CD4-positive, alpha-beta T cell treated with Interleukin-10 for 1 hour (primary cell): ENCODE measurements at regions not wholly inside any gene's neighbourhood (a gene's known extent, or its start where the extent isn't known, plus 50 kb on each side); places are given as distances from the start of the nearest gene placed in this dataset.

Experiments
- DNase-seq: peaks from one replicate; pipeline ENCODE4 v3.0.0-alpha.2; 2020

GRCh38 chr5:74336297-74336696, 304.2 kb downstream of the ENC1 start:
- DNase-seq: no peak

GRCh38 chr5:74334762-74335384, 305.7 kb downstream of the ENC1 start:
- DNase-seq: no peak

GRCh38 chr5:74334062-74334761, 306.3 kb downstream of the ENC1 start:
- DNase-seq: no peak

DNA sequence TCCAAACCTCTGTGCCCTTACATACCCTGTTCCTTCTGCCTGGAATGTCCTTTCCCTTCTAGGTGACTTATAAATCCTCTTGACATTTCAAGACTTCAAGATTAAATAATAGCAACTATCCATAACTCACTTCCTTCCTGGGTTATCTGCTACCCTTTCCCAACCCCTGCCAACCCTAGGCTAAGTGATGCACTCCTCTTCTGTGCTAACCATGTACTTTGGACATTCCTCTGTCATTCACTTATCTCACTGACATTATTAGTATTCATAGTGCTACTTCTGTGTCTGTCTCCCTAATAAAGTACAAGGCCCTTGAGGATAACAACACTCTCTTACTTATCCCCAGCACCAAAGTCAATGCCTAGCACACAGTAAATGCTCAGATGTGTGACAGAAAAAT, 307.1 kb downstream of the ENC1 start:
- no peak for DNase-seq

GRCh38 chr5:74332682-74333081, 307.8 kb downstream of the ENC1 start:
- no peak for DNase-seq

DNA sequence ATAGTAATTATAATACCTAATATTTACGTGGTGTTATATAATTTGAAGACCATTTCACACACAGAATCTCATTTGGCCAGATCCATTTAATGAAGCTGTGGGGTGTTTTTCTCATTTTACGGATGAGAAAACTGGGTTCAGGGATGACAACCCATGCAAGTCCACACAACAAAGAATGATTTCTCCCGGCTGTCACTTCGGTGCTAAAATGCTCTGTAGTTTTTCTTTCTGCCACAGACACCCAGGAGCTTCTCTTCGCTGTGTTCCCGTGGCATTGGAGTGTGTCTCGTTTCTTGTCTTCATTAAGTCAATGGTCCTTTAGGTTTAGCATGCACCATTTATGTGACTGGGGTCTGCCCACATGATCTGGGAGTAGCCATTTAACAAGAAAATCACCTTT, 308.5 kb downstream of the ENC1 start:
- no peak for DNase-seq

- no peak for DNase-seq
These were observed 312.3 kb downstream of the ENC1 start for GRCh38 chr5:74328221-74328630.

DNA sequence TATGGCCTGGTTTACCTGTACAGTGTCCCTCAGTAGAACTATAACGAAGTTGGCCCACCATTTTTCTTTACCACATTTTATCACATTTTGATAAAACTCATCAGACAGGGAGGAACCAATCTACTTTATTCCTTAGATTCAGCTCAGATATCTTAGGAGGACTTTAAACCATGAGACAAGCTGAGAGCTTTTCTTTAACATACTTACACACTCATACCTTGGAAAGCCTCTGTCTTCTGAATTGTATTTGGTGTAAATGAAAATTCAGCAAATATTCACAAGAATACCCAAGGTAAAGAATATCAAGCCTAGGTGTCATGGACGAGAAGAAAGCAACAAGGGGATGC, 313.2 kb downstream of the ENC1 start:
- DNase-seq: no peak

DNA sequence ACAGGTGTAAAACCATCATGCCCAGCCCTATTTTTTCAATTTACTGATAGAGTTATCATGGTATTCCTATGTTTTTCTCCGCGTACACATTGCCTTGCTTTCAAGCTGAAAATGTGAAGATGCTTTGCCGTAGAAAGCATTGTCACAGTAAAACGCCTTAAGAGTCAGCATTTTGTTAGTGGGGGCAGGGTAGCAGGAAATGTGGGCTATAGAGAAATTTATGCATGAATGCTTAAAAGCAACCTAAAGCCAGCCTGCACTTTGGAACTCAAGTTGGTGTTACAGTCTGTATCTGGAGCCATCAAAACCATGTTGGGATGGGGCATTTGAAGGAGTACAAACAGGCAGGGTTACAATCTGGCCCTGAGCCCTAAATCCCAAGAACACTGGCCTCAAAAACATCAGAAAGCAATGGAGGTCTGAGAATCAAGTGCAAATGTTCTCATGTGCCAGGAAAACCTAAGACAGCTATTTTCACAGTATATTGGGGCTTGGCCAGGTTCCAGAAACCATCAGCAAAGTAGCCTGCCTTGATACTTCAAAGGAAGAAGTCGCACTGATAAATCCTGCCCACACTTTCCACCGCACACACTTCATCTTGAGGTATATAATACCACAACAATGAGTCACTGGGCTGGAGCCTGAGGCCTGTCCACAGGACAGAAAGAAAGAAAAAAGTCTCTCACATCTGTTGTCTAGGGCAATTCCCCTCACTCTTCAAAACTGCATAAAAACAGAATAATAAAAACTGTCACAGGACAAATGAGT, 313.8 kb downstream of the ENC1 start:
- DNase-seq: peak; percentile 56

- no peak for DNase-seq
These were observed 314.7 kb downstream of the ENC1 start for GRCh38 chr5:74325866-74326265.

DNA sequence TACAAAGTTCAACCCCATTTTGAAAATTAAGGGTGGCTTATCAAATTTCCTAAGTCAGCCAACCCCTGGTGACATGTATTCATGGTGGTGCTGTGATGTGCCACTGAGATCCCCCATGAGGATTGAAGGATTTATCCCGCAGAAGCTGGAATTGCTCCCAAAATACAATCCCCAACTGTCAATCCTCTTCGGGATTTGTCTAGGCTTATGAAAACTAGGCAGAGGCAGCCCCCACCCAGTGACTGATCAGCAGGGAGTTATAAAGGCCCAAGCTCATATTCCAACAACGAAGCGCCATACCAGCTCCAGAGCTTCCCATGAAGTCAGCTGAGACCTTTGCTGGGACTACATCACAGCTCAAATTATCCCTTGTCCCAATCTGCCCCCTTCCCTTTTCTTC, 316.0 kb downstream of the ENC1 start:
- no peak for DNase-seq

DNA sequence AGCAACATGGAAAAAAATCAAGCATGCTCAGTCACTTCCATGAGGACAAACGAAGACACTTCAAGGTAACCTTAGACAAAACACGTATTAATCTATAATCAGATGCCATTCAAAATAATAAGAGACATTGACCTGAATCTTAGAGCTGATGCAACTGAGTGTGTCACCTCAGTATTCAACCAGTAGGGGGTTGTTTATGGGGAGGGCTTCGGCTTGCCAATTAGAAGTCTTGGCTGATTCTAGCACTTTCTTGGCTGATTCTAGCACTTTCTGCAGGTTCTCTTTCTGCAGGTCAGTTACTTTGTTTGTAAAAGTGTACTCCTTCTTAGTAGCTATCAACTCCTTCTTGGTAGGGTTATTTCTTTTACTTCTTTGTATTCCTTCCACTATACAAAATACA, 317.6 kb downstream of the ENC1 start:
- no peak for DNase-seq

DNA sequence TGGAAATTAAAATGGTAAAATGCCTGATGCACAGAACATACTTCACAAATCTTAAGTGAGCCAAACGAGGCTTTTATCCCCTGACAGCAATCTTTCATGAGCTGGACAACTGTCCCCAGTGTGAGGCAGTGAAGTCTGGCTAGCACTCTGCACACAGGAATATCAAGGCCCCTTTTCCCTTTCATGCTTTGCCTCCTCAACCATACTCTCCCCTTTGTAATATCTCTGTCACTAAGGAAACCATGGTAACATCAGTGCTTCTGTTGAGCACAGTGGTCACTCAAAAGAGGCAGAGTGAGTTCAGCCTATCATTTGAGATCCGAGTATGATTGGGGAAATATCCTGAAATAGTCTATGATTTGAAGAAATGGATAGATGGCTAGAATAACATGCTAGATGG, 318.3 kb downstream of the ENC1 start:
- DNase-seq: no peak

DNA sequence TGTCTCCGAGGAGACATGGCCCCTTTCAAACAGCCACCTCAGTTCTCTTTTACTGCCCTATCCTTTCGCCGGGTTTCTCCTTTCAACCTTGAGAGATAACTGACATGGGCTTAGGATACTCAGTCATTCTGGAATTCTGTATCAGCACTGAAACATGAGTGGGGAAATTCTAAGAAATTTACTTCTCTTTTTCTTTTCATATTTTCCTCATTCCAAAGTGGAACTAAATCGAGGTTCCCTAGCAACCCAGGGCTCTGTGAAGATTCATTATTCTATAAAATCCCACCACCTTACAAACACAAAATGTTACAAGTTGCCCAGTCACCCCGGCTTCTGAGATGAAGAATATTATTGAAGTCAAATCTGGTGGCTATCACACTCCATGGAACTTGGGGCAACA, 319.2 kb downstream of the ENC1 start:
- no peak for DNase-seq

DNA sequence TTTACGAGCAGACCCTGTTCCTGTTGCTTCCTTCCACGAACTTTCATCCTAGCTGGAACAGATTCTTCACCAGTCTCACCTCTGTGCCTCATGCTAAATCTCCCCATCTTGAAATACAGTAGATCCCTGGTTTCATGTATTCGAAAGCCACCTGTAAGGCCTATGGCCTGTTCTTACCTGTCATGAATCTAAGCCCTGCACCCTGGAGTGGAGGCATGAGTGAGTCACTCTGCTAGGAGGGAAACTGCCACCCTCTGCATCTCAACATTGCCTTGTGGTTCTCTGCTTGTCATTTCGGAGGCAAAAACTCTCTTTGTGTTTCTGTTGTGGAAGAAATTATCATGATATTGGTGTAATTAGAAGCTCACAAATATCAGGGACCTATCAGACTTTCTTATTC, 320.0 kb downstream of the ENC1 start:
- DNase-seq: no peak

- DNase-seq: no peak
These were observed 321.5 kb downstream of the ENC1 start for GRCh38 chr5:74319076-74319475.

DNA sequence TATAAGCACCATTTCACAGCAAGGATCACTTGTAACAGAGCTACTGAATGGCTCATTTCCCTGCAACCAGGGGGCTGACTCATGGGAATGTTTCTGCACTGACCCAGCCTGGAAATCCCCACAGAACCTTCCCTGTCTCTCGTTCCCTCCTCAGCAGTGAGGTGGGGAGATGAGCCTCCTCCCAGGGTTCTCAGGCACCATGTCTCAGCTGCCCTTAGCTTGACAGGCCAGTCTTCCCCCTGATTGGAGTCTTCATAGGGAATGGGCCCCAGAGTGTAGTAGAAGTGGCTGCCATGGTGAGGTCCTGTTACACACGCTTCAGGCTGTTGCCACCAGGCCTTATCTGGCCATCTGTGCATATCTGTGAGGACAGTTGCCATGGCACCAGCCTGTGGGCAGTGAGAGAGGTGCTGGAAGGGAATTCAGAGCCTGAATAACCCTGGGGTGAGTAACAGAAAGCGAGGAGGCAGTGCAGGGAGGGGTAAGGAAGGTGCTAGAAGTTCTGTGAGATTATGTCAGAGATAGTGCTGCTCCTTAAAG, 324.4 kb downstream of the ENC1 start:
- DNase-seq: no peak

DNA sequence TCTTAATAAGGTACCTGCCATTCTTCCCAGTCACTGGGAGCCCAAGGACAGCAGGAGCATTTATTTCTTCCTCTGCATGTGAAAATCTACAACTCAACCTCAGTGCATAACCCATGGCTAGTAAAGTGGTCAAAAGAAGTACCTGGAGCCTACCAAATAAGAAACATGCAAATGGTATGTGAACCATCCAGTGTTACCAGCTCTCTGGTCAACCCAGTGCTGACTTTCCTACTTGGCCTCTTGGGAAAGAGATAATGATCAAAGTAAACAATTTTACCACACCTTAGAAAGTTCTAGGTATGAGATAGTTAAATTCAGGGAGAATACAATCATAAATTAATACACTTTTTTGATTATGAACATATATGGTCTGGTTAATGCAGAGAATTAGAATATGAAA, 325.6 kb downstream of the ENC1 start:
- DNase-seq: no peak

- no peak for DNase-seq
These were observed 326.6 kb downstream of the ENC1 start for GRCh38 chr5:74313896-74314295.

DNA sequence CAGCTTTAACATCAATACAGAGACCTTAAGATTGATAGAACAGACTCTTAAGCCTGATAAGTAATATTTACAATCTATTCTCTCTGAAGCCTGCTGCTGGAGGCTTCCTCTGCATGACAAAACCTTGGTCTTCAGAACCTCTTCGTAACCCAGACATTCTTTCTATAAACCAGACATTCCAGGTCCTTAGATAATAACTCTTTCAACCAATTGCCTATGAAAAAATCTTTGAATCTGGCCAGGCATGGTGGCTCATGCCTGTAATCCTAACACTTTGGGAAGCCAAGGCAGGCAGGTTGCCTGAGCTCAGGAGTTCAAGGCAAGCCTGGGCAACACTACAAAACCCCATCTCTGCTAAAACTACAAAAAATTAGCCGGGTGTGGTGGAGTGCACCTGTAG, 327.8 kb downstream of the ENC1 start:
- DNase-seq: no peak

DNA sequence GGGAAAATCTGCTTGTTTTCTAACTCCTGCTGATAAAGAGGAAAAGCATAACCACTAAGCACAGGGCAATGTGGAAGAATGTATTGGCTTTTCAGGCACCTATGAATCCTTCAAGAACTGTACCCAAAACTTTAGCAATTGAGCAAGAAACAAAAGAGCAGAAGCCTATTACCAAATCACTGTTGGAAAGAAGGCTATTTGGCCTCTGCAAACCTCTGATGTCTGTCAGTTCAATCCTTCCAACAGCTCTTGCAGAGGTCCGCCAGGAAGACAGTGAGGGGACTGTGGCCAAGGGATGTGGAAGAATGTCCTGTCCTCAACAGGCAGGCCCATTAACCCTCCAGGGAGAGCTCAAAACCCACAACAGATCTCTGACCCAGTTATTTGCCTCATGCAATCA, 328.6 kb downstream of the ENC1 start:
- DNase-seq: no peak

GRCh38 chr5:74310997-74311930, 329.3 kb downstream of the ENC1 start:
- DNase-seq: no peak

- DNase-seq: no peak
These were observed 330.1 kb downstream of the ENC1 start for GRCh38 chr5:74310386-74310785.
